HEK293 (cell line): ENCODE measurements at regions not wholly inside any gene's neighbourhood (a gene's known extent, or its start where the extent isn't known, plus 50 kb on each side); places are given as distances from the start of the nearest gene placed in this dataset.

Experiments used
- KLF1 ChIP-seq: fragments of 450-650 bp; formaldehyde crosslinking; IDR thresholded peaks from 2 replicates; pipeline ENCODE4 v1.5.1; 2016; ENCODE audit warnings: missing biosample characterization, missing genetic modification characterization
- ZNF121 ChIP-seq: fragments of 450-650 bp; formaldehyde crosslinking; IDR thresholded peaks from 2 replicates; pipeline ENCODE4 v1.5.1; 2016; ENCODE audit warnings: missing biosample characterization, missing genetic modification characterization
- ZNF426 ChIP-seq: fragments of 450-650 bp; formaldehyde crosslinking; IDR thresholded peaks from 2 replicates; pipeline ENCODE4 v1.5.1; 2017; ENCODE audit warnings: missing biosample characterization, missing genetic modification characterization, mild to moderate bottlenecking, inconsistent platforms, moderate library complexity
- ZNF529 ChIP-seq: fragments of 450-650 bp; formaldehyde crosslinking; IDR thresholded peaks from 2 replicates; pipeline ENCODE4 v1.5.1; 2017; ENCODE audit warnings: missing genetic modification characterization, missing biosample characterization; ENCODE audit not compliant: insufficient replicate concordance
- ZNF629 ChIP-seq: fragments of 450-650 bp; formaldehyde crosslinking; IDR thresholded peaks from 2 replicates; pipeline ENCODE4 v1.5.1; 2017; ENCODE audit warnings: missing biosample characterization, missing genetic modification characterization
- ZNF707 ChIP-seq: fragments of 450-650 bp; formaldehyde crosslinking; IDR thresholded peaks from 2 replicates; pipeline ENCODE4 v1.5.1; 2016; ENCODE audit warnings: missing biosample characterization, missing genetic modification characterization
- ZSCAN30 ChIP-seq: fragments of 450-650 bp; IDR thresholded peaks from 2 replicates; pipeline ENCODE4 v1.5.1; 2018; ENCODE audit warnings: missing biosample characterization, mild to moderate bottlenecking, missing genetic modification characterization, moderate library complexity
- TF ChIP-seq, protein P1 (sequence below): fragments of 450-650 bp; formaldehyde crosslinking; IDR thresholded peaks from 2 replicates; pipeline ENCODE4 v1.5.1; 2017; ENCODE audit warnings: missing biosample characterization, mild to moderate bottlenecking, missing genetic modification characterization, moderate library complexity

GRCh38 chr2:42842466-42842865 is 50.1 kb upstream of the HAAO start (continued):
- TF ChIP-seq ZNF707 (tag by site-specific recombination) (no peak), ZSCAN30 (tag by site-specific recombination) (no peak), KLF1 (tag by site-specific recombination) (no peak), ZNF629 (no peak), ZNF426 (tag by site-specific recombination) (no peak), ZNF529 (tag by site-specific recombination) (no peak), ZNF121 (tag by site-specific recombination) (no peak)
- TF ChIP-seq, protein P1, sequence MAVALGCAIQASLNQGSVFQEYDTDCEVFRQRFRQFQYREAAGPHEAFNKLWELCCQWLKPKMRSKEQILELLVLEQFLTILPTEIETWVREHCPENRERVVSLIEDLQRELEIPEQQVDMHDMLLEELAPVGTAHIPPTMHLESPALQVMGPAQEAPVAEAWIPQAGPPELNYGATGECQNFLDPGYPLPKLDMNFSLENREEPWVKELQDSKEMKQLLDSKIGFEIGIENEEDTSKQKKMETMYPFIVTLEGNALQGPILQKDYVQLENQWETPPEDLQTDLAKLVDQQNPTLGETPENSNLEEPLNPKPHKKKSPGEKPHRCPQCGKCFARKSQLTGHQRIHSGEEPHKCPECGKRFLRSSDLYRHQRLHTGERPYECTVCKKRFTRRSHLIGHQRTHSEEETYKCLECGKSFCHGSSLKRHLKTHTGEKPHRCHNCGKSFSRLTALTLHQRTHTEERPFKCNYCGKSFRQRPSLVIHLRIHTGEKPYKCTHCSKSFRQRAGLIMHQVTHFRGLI (tag by site-specific recombination) = no peak
